ENCODE measurements at regions not wholly inside any gene's neighbourhood (a gene's known extent, or its start where the extent isn't known, plus 50 kb on each side); places are given as distances from the start of the nearest gene placed in this dataset.
"Not testable (repeated sequence)": the region's sequence is repeated elsewhere in the genome, so short reads cannot be mapped to it uniquely, and the experiment has no call there.

DNA sequence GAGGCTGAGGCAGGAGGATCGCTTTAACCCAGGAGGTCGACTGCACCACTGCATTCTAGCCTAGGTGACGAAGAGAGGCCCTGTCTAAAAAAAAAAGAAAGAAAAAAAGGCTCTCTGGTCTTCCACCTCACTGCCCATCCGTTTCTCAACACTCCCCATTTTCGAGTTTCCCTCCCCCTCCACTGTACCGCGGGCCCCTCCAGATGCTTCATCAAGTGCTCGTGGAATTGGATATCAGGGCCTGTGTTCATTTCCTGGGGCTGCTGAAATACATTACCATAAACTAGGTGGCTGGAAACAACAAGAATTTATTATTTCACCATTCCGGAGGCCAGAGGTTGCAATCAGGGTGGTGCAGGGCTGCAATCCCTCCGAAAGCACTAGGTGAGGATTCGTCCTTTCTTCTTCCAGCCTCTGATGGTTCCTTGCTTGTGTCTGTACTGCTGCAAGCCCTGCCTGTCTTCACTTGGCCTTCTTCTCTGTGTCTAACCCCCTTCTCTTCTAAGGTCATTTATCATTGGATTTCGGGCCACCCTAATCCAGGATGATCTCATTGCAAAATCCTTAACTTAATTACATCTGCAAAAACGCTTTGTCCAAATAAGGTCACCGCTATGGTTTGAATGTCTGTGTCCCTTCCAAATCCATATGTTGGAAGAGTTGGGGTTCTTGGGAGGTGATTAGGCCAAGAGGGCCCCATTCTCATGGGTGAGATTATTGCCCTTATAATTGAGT is 135.1 kb downstream of the CRLF3 start:
- TF ChIP-seq EP300, POLR2A (IDR thresholded peaks at IDR 0.05): not testable (repeated sequence)
- TF ChIP-seq, protein P1, sequence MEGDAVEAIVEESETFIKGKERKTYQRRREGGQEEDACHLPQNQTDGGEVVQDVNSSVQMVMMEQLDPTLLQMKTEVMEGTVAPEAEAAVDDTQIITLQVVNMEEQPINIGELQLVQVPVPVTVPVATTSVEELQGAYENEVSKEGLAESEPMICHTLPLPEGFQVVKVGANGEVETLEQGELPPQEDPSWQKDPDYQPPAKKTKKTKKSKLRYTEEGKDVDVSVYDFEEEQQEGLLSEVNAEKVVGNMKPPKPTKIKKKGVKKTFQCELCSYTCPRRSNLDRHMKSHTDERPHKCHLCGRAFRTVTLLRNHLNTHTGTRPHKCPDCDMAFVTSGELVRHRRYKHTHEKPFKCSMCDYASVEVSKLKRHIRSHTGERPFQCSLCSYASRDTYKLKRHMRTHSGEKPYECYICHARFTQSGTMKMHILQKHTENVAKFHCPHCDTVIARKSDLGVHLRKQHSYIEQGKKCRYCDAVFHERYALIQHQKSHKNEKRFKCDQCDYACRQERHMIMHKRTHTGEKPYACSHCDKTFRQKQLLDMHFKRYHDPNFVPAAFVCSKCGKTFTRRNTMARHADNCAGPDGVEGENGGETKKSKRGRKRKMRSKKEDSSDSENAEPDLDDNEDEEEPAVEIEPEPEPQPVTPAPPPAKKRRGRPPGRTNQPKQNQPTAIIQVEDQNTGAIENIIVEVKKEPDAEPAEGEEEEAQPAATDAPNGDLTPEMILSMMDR (IDR thresholded peaks at IDR 0.05) = not testable (repeated sequence)
